GM12878 (cell line): ENCODE measurements at regions not wholly inside any gene's neighbourhood (a gene's known extent, or its start where the extent isn't known, plus 50 kb on each side); places are given as distances from the start of the nearest gene placed in this dataset.

Experiments used
- ATAC-seq: fragments of 200-7000 bp; cut with Tn5 transposase; 3 replicates; pipeline ENCODE4 v1.9.1; 2020; ENCODE audit warnings: mild to moderate bottlenecking, moderate library complexity
- BruUV-seq: library from RNA; stranded (reverse); fragments of 400-500 nt; replicated peaks from 2 replicates; lab custom pipeline; 2021; lab: Mats Ljungman, UMichigan
- CTCF ChIA-PET: fragments of 300-600 bp; sonication (Branson Sonifier 250); formaldehyde crosslinking; extraction: SDS; loops from one replicate; lab custom pipeline; 2021; ENCODE audit warnings: inconsistent platforms; lab: Yijun Ruan, JAX
- POLR2A ChIA-PET: fragments of 350-600 bp; formaldehyde crosslinking; extraction: SDS; loops from one replicate; lab custom pipeline; 2021; ENCODE audit warnings: inconsistent platforms; lab: Charles Lee
- RAD21 ChIA-PET: fragments of 300-600 bp; sonication (Branson Sonifier 250); formaldehyde crosslinking; loops from one replicate; lab custom pipeline; 2023; ENCODE audit warnings: antibody characterized with exemption; ENCODE audit not compliant: unreplicated experiment; lab: Charles Lee
- SMC1A ChIA-PET: fragments of 300-600 bp; sonication (Branson Sonifier 250); formaldehyde crosslinking; loops from one replicate; lab custom pipeline; 2023; ENCODE audit not compliant: unreplicated experiment, uncharacterized antibody; lab: Charles Lee
- DNase-seq: peaks from one replicate; pipeline ENCODE4 v3.0.0-alpha.2; 2011; ENCODE audit warnings: low read depth, low spot score
- FAIRE-seq: peaks from 3 replicates; lab custom pipeline; 2011; peaks lifted over from hg19 to GRCh38; lab: Jason Lieb, UNC
- H2AFZ ChIP-seq: 2 replicates; pipeline ENCODE4 v1.6.0; 2011; ENCODE audit warnings: low read depth, low read length, control low read depth; ENCODE audit not compliant: control insufficient read depth
- H3K27ac ChIP-seq: 2 replicates; pipeline ENCODE4 v1.5.1; 2011; ENCODE audit warnings: control low read depth; ENCODE audit not compliant: control insufficient read depth, insufficient read depth
- H3K27me3 ChIP-seq, 2 experiments: replicated peaks in 1 of 2; 2 replicates each; pipeline versions ENCODE4 v1.6.0 to v1.6.1; 2011; ENCODE audit warnings: low read length in 1 of 2; ENCODE audit not compliant: control insufficient read depth in 2 of 2, insufficient read depth in 2 of 2
- H3K36me3 ChIP-seq, 2 experiments: 2 replicates each; pipeline ENCODE4 v1.5.1; 2011; ENCODE audit warnings: low read length in 1 of 2; ENCODE audit not compliant: control insufficient read depth in 2 of 2, insufficient read depth in 2 of 2
- H3K4me1 ChIP-seq: 2 replicates; pipeline ENCODE4 v1.6.1; 2011; ENCODE audit warnings: mild to moderate bottlenecking, low read length, moderate library complexity, mixed read lengths; ENCODE audit not compliant: control insufficient read depth, insufficient read depth
- H3K4me2 ChIP-seq: 2 replicates; pipeline ENCODE4 v1.6.0; 2011; ENCODE audit warnings: control low read depth; ENCODE audit not compliant: control insufficient read depth, insufficient read depth
- H3K4me3 ChIP-seq: fragments of 200-600 bp; sonication (generic); 2 replicates; pipeline ENCODE4 v1.5.1; 2016
- H3K79me2 ChIP-seq: 2 replicates; pipeline ENCODE4 v1.6.0; 2011; ENCODE audit warnings: low read length; ENCODE audit not compliant: control insufficient read depth, insufficient read depth
- H3K9ac ChIP-seq: 2 replicates; pipeline ENCODE4 v1.8.0; 2011; ENCODE audit warnings: low read length, control low read depth, mixed read lengths; ENCODE audit not compliant: control insufficient read depth, insufficient read depth
- H3K9me3 ChIP-seq: replicated peaks from 3 replicates; pipeline ENCODE4 v1.5.1; 2011; ENCODE audit warnings: mild to moderate bottlenecking, low read length; ENCODE audit not compliant: control insufficient read depth, insufficient read depth
- H4K20me1 ChIP-seq: 2 replicates; pipeline ENCODE4 v1.6.0; 2011; ENCODE audit not compliant: control insufficient read depth, insufficient read depth
- ASH2L ChIP-seq: fragments of 300-600, 200-600 bp; sonication (generic); IDR thresholded peaks from 2 replicates; pipeline ENCODE4 v1.6.1; 2017; ENCODE audit warnings: low read depth, mild to moderate bottlenecking, borderline replicate concordance
- BACH1 ChIP-seq: fragments of 450-650 bp; IDR thresholded peaks from 2 replicates; pipeline ENCODE4 v1.6.1; 2017; ENCODE audit warnings: mild to moderate bottlenecking, borderline replicate concordance
- BHLHE40 ChIP-seq, 2 experiments: fragments of 450-650 bp in 1 of 2; IDR thresholded peaks; 2 replicates each; pipeline ENCODE4 v1.6.1; 2011 to 2017; ENCODE audit warnings: low read depth in 2 of 2, borderline replicate concordance in 1 of 2, improper control_type of control experiment in 1 of 2, low read length in 1 of 2, mild to moderate bottlenecking in 1 of 2
- DPF2 ChIP-seq: fragments of 450-650 bp; IDR thresholded peaks from 2 replicates; pipeline ENCODE4 v1.6.1; 2017; ENCODE audit warnings: mild to moderate bottlenecking
- HCFC1 ChIP-seq: fragments of 150-350 bp; IDR thresholded peaks from 2 replicates; pipeline ENCODE4 v1.6.1; 2014; ENCODE audit warnings: low read length
- IRF4 ChIP-seq: IDR thresholded peaks from 2 replicates; pipeline ENCODE4 v1.6.1; 2011; ENCODE audit warnings: low read depth, low read length
- KLF5 ChIP-seq: fragments of 450-650 bp; IDR thresholded peaks from 2 replicates; pipeline ENCODE4 v1.6.1; 2014; ENCODE audit warnings: mild to moderate bottlenecking; ENCODE audit not compliant: partially characterized antibody
- PBX3 ChIP-seq: IDR thresholded peaks from 2 replicates; pipeline ENCODE4 v1.6.1; 2011; ENCODE audit warnings: mild to moderate bottlenecking, low read depth, low read length, moderate library complexity; ENCODE audit not compliant: insufficient replicate concordance
- RELA ChIP-seq: fragments of 450-650 bp; IDR thresholded peaks from 2 replicates; pipeline ENCODE4 v1.8.0; 2014; ENCODE audit warnings: borderline replicate concordance; ENCODE audit not compliant: partially characterized antibody
- SIX5 ChIP-seq: IDR thresholded peaks from 2 replicates; pipeline ENCODE4 v1.6.1; 2011; ENCODE audit warnings: mild to moderate bottlenecking, low read depth, low read length, moderate library complexity; ENCODE audit not compliant: severe bottlenecking
- WRNIP1 ChIP-seq: IDR thresholded peaks from 2 replicates; pipeline ENCODE4 v1.6.1; 2011; ENCODE audit warnings: low read depth, low read length, improper control_type of control experiment, borderline replicate concordance
- ZBTB40 ChIP-seq: fragments of 450-650 bp; IDR thresholded peaks from 2 replicates; pipeline ENCODE4 v1.6.1; 2016; ENCODE audit warnings: mild to moderate bottlenecking, moderate library complexity, borderline replicate concordance
- WGBS: methylation state at CpG from one replicate; pipeline ENCODE4 v1.1.6; 2016; ENCODE audit warnings: low lambda C conversion rate; ENCODE audit not compliant: insufficient replicate concordance, insufficient coverage; ENCODE audit errors: missing lambda C conversion rate; 5-methylcytosine and 5-hydroxymethylcytosine counted together
- in situ Hi-C: fragments of 300-500 bp; cut with MboI; formaldehyde crosslinking; loops from 9 replicates; pipeline ENCODE4 v1.14.3; 2018; ENCODE audit warnings: mixed read lengths
- intact Hi-C: fragments of 100-400 bp; cut with micrococcal nuclease; formaldehyde crosslinking; loops from one replicate; pipeline ENCODE4 v1.14.2; 2022; ENCODE audit not compliant: unreplicated experiment
- TF ChIP-seq, protein P1 (sequence below): fragments of 450-650 bp; IDR thresholded peaks from 2 replicates; pipeline ENCODE4 v1.6.1; 2017; ENCODE audit warnings: low read depth, mild to moderate bottlenecking, moderate library complexity
- TF ChIP-seq, protein P2 (sequence below): fragments of 450-650 bp; IDR thresholded peaks from 2 replicates; pipeline ENCODE4 v1.6.1; 2014; ENCODE audit warnings: mild to moderate bottlenecking

- no peaks in the 10 kb centered on the region for H4K20me1 ChIP-seq
- POLR2A ChIA-PET, result no interaction called here
- H3K36me3 ChIP-seq, result no peaks in the 10 kb centered on the region; a peak in 1 of 4 replicates
- no peaks in the 10 kb centered on the region for H3K27me3 ChIP-seq
- ATAC-seq (no peak), DNase-seq (no peak), FAIRE-seq (no peak)
- in situ Hi-C loops, result no loop called here
- CTCF ChIA-PET, result interaction anchor here (1.0 to 3.7 kb wide), 3 partner anchors 26 to 257 kb away, joined by 3 to 18 read pairs (median 3); no protein-coding TSS in a partner anchor
- WGBS, result 62% methylated on average over 1 of the region's 1 CpG
- intact Hi-C loops, result no loop called here
- H3K9ac ChIP-seq, result no peak overlapping the region
- RAD21 ChIA-PET, result interaction anchor here (1.5 kb wide), 1 partner anchor 64 kb away, joined by 5 read pairs; no protein-coding TSS in a partner anchor
- SMC1A ChIA-PET, result interaction anchor here (1.1 kb wide), 1 partner anchor 164 kb away, joined by 5 read pairs; no protein-coding TSS in a partner anchor
- peaks cover 2% of the 10 kb centered on the region for H3K79me2 ChIP-seq
- no peak overlapping the region for H2AFZ ChIP-seq
- H3K4me3 ChIP-seq, result no peak overlapping the region
- peaks cover 9% of the 10 kb centered on the region; the same call in 2 of the 3 replicates for H3K9me3 ChIP-seq
- BruUV-seq, result no TSS peak
- H3K4me1 ChIP-seq, result 0 out of 2 replicates have a peak, but pooled peaks cover 2% of the 10 kb centered on the region
- no peak overlapping the region for H3K4me2 ChIP-seq
- H3K27ac ChIP-seq, result no peak overlapping the region
- TF ChIP-seq ASH2L, result no peak
- TF ChIP-seq KLF5, result no peak
- no peak for TF ChIP-seq BHLHE40 (IDR thresholded peaks at IDR 0.05; ENCODE audit: borderline replicate concordance in 1 of 2, low read depth in 2 of 2, low read length in 1 of 2)
- TF ChIP-seq, protein P1, sequence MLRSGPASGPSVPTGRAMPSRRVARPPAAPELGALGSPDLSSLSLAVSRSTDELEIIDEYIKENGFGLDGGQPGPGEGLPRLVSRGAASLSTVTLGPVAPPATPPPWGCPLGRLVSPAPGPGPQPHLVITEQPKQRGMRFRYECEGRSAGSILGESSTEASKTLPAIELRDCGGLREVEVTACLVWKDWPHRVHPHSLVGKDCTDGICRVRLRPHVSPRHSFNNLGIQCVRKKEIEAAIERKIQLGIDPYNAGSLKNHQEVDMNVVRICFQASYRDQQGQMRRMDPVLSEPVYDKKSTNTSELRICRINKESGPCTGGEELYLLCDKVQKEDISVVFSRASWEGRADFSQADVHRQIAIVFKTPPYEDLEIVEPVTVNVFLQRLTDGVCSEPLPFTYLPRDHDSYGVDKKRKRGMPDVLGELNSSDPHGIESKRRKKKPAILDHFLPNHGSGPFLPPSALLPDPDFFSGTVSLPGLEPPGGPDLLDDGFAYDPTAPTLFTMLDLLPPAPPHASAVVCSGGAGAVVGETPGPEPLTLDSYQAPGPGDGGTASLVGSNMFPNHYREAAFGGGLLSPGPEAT, result no peak
- TF ChIP-seq WRNIP1, result no peak
- no peak for TF ChIP-seq SIX5
- TF ChIP-seq RELA, result no peak
- TF ChIP-seq HCFC1, result no peak
- TF ChIP-seq, protein P2, sequence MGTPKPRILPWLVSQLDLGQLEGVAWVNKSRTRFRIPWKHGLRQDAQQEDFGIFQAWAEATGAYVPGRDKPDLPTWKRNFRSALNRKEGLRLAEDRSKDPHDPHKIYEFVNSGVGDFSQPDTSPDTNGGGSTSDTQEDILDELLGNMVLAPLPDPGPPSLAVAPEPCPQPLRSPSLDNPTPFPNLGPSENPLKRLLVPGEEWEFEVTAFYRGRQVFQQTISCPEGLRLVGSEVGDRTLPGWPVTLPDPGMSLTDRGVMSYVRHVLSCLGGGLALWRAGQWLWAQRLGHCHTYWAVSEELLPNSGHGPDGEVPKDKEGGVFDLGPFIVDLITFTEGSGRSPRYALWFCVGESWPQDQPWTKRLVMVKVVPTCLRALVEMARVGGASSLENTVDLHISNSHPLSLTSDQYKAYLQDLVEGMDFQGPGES, result no peak
- no peak for TF ChIP-seq IRF4
- TF ChIP-seq ZBTB40, result no peak
- TF ChIP-seq DPF2, result no peak
- TF ChIP-seq PBX3, result no peak
- TF ChIP-seq BACH1, result no peak
Observed at GRCh38 chr7:131045526-131045925, 282.1 kb upstream of the MKLN1 start.
